T-helper 2 cell (primary cell): ENCODE measurements at regions not wholly inside any gene's neighbourhood (a gene's known extent, or its start where the extent isn't known, plus 50 kb on each side); places are given as distances from the start of the nearest gene placed in this dataset.

Experiments
- DNase-seq, 5 experiments: peaks; one replicate each; pipeline versions ENCODE4 v3.0.0 to v3.0.0-alpha.2; 2012 to 2022

- no peak for DNase-seq
Measured at GRCh38 chr7:98565103-98565502, 52.0 kb upstream of the NPTX2 start.

- no peak for DNase-seq
Measured at GRCh38 chr7:98562871-98563495, 54.1 kb upstream of the NPTX2 start.

- no peak for DNase-seq
Measured at GRCh38 chr7:98562381-98562823, 54.7 kb upstream of the NPTX2 start.

GRCh38 chr7:98559958-98560357, 57.1 kb upstream of the NPTX2 start:
- no peak for DNase-seq

- DNase-seq: no peak
Measured at GRCh38 chr7:98559219-98559618, 57.9 kb upstream of the NPTX2 start.

GRCh38 chr7:98557538-98558031, 59.5 kb upstream of the NPTX2 start:
- no peak for DNase-seq

GRCh38 chr7:98556288-98556687, 60.8 kb upstream of the NPTX2 start:
- DNase-seq: no peak

GRCh38 chr7:98555403-98555802, 61.7 kb upstream of the NPTX2 start:
- DNase-seq: no peak

GRCh38 chr7:98553666-98554065, 63.4 kb upstream of the NPTX2 start:
- no peak for DNase-seq

GRCh38 chr7:98551611-98552273, 65.3 kb upstream of the NPTX2 start:
- DNase-seq: no peak

GRCh38 chr7:98548971-98549370, 68.1 kb upstream of the NPTX2 start:
- DNase-seq: no peak

- DNase-seq: no peak
Measured at GRCh38 chr7:98548370-98548769, 68.7 kb upstream of the NPTX2 start.

- DNase-seq: no peak
Measured at GRCh38 chr7:98541101-98541500, 76.0 kb upstream of the NPTX2 start.

- no peak for DNase-seq
Measured at GRCh38 chr7:98539865-98540264, 77.2 kb upstream of the NPTX2 start.

- DNase-seq: no peak
Measured at GRCh38 chr7:98536803-98537202, 80.3 kb upstream of the NPTX2 start.

- DNase-seq: no peak
Measured at GRCh38 chr7:98534493-98534892, 82.6 kb upstream of the NPTX2 start.

GRCh38 chr7:98531717-98532116, 85.4 kb upstream of the NPTX2 start:
- no peak for DNase-seq

GRCh38 chr7:98528079-98528478, 89.0 kb upstream of the NPTX2 start:
- DNase-seq: no peak

- DNase-seq: no peak
Measured at GRCh38 chr7:98526059-98526458, 91.0 kb upstream of the NPTX2 start.

GRCh38 chr7:98521089-98521692, 95.9 kb upstream of the NPTX2 start:
- DNase-seq: no peak

- no peak for DNase-seq
Measured at GRCh38 chr7:98520356-98520951, 96.6 kb upstream of the NPTX2 start.

- no peak for DNase-seq
Measured at GRCh38 chr7:98518159-98518947, 98.7 kb upstream of the NPTX2 start.

GRCh38 chr7:98515201-98515600, 101.9 kb upstream of the NPTX2 start:
- no peak for DNase-seq
